BJ (cell line): ENCODE measurements at regions not wholly inside any gene's neighbourhood (a gene's known extent, or its start where the extent isn't known, plus 50 kb on each side); places are given as distances from the start of the nearest gene placed in this dataset.

Experiments used
- CTCF ChIA-PET: fragments of 350-600 bp; formaldehyde crosslinking; extraction: SDS; loops from one replicate; lab custom pipeline; 2021; ENCODE audit warnings: antibody characterized with exemption, inconsistent platforms; lab: Yijun Ruan, JAX
- POLR2A ChIA-PET: fragments of 300-600 bp; sonication (Branson Sonifier 250); formaldehyde crosslinking; extraction: SDS; loops from one replicate; lab custom pipeline; 2021; ENCODE audit warnings: antibody characterized with exemption; lab: Charles Lee
- DNase-seq: peaks from one replicate; pipeline ENCODE4 v3.0.0-alpha.2; 2011; ENCODE audit warnings: low read depth
- H3K27me3 ChIP-seq: 2 replicates; pipeline ENCODE4 v1.6.0; 2011; ENCODE audit warnings: low read length; ENCODE audit not compliant: control insufficient read depth, insufficient read depth
- H3K36me3 ChIP-seq: 2 replicates; pipeline ENCODE4 v1.5.1; 2011; ENCODE audit warnings: low read length; ENCODE audit not compliant: control insufficient read depth, insufficient read depth
- H3K4me3 ChIP-seq: 2 replicates; pipeline ENCODE4 v1.5.1; 2011; ENCODE audit warnings: low read depth, mild to moderate bottlenecking, control low read depth, low read length
- TF ChIP-seq, protein P1 (sequence below): IDR thresholded peaks from 2 replicates; pipeline ENCODE4 v1.5.1; 2011; ENCODE audit warnings: low read depth, mild to moderate bottlenecking, control low read depth, inconsistent platforms, low read length, moderate library complexity; ENCODE audit not compliant: insufficient read depth

DNA sequence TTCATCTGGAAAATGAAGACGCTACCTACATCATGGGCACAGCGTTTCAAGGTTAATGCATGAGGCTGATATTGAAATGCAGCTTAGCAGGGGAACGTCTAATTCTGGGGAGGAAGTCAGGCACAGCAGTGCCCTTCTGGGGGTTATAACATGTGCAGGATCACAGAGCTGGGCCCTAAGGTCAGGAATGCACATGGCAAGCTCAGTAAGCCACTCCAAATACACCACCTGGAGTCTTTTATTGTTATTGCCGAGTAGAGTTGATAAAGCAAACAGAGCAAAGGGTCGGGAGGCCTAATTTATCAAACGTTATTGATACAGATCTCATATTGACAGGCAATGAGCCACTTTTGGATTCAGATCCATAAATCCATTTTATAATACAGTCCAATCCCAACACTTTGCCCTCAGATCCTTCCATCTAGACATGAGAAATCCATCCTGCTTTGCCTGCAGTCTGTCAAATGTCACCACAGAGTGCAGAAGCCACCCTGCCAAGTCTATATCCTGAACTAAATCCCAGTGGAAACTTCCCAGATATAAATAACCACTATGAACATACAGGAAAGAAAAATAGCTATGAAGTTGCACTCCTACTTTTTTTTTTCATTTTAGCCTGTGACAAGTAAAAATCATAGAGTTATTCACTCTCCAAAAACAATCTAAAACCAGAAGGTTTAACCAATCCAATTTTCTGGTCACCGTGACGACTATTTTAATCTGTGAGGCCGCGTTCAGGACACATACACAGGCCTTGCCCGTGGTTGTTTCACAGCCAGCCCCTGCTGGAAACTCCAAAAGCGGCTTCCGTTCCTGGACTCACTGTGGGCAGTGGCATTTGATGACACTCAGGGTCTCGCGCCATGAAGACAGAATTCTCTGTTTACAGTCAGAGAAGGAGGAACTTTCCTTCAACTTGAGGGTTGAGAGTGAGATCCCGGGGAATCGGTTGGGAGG lies 335.4 kb downstream of the DHX15 start:
- Histone ChIP-seq H3K27me3 (peaks cover 1% of the 10 kb centered on the region; the same call in 1 of the 2 replicates), H3K36me3 (no peaks in the 10 kb centered on the region), H3K4me3 (no peak overlapping the region)
- TF ChIP-seq, protein P1, sequence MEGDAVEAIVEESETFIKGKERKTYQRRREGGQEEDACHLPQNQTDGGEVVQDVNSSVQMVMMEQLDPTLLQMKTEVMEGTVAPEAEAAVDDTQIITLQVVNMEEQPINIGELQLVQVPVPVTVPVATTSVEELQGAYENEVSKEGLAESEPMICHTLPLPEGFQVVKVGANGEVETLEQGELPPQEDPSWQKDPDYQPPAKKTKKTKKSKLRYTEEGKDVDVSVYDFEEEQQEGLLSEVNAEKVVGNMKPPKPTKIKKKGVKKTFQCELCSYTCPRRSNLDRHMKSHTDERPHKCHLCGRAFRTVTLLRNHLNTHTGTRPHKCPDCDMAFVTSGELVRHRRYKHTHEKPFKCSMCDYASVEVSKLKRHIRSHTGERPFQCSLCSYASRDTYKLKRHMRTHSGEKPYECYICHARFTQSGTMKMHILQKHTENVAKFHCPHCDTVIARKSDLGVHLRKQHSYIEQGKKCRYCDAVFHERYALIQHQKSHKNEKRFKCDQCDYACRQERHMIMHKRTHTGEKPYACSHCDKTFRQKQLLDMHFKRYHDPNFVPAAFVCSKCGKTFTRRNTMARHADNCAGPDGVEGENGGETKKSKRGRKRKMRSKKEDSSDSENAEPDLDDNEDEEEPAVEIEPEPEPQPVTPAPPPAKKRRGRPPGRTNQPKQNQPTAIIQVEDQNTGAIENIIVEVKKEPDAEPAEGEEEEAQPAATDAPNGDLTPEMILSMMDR = no peak
- CTCF ChIA-PET = interaction anchor here (0.8 kb wide), 1 partner anchor 10 kb away, joined by 3 read pairs; no protein-coding TSS in a partner anchor
- POLR2A ChIA-PET = no interaction called here
- DNase-seq = no peak

DNA sequence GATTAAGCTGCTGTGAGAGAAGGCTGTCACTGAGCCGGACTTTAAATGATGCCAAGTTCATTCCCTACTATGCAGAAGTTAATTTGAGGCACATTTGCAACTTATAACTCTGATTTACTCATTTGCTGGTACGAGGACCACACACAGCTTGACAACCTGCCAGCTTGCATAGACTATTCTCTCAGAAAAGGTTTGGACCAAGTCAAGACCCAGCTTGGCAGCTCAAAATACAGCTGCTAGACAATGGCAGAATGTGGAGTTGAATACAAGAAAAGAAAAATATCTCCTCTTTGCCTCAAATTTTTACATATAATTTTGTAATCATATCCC lies 338.9 kb downstream of the DHX15 start:
- TF ChIP-seq, protein P1 = no peak
- POLR2A ChIA-PET = no interaction called here
- CTCF ChIA-PET = no interaction called here
- H3K27me3 ChIP-seq = peaks cover 1% of the 10 kb centered on the region; the same call in 1 of the 2 replicates
- no peaks in the 10 kb centered on the region for H3K36me3 ChIP-seq
- no peak for DNase-seq
- no peak overlapping the region for H3K4me3 ChIP-seq

DNA sequence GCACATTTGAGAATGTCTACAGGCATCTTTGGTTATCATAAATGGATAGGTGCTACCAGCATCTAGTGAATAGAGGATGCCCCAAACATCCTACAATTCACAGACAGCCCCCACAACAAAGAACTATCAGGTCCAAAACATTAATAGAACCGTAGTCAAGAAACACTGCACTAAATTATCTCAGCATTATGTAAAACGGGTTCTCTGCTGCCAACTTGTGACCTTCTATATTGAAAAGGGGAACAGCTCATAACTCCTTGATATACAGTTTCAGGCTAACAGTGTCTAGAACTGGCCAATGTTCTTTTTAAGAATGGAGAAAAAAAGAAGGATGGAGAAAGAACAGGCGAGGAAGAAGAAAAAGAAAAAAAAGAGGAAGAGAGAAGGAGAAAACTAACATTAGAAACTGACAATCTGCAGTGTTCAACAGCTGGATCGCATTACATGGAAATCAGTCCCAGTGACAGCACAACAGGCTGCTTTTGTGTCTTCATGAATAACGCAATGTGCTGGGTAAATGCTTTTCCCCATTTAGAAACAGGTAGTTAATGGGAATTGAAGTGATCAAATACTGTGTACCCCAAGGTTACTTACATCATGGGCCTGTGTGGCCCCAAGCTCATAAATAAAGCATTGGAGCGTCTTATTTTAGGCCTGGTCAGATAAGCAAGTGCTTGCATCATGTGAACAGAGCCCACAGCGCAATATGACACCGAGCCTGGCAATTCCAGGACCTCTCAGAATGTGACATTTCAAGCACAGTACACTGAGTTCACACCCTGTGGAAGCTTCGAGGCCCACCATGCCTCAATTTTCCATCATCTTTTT lies 339.5 kb downstream of the DHX15 start:
- Histone ChIP-seq H3K4me3 (no peak overlapping the region), H3K36me3 (no peaks in the 10 kb centered on the region), H3K27me3 (peaks cover 1% of the 10 kb centered on the region; the same call in 1 of the 2 replicates)
- TF ChIP-seq, protein P1 = no peak
- ChIA-PET CTCF (no interaction called here), POLR2A (no interaction called here)
- no peak for DNase-seq

DNA sequence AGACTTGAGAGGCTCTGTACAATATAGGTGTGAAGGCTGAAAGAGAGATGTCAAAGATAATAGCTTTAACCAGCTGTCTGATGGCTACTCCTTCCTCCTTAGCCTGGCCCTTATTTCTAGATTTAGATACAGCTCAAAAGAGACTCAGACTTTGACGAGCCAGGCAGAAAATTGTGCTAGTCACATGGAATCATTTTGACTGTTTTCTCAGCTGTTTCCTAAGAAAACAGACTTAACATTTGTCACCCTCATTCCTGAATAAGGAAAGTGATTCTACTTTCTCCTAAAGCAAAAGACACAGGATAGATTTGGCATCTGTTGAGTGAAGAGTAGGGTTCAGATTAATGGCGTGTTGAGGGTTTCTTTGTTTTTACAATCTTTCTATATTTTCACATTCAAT lies 340.7 kb downstream of the DHX15 start:
- no peak overlapping the region for H3K4me3 ChIP-seq
- TF ChIP-seq, protein P1 = no peak
- no peaks in the 10 kb centered on the region for H3K36me3 ChIP-seq
- ChIA-PET POLR2A (no interaction called here), CTCF (interaction anchor here (1.1 kb wide), 1 partner anchor 310 kb away, joined by 3 read pairs; no protein-coding TSS in a partner anchor)
- no peak for DNase-seq
- peaks cover 1% of the 10 kb centered on the region; the same call in 1 of the 2 replicates for H3K27me3 ChIP-seq

DNA sequence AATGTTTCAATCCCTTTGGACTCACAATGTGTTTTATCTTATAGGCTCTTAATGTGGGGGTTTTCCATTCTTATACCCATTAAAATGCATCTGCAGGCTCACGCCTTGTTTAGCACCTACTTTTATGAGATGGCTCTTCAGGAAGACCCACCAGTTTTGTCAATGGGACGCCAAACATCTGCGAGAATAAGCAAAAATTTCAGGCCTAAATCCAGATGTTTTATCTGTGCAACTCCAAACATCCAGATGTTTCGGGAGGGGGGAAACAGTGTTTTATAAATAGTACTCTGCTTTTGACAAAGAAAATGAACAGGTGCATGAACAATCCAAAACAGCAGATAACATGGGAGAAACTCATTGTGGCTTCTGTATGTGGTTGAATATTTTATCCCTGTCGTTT lies 342.8 kb downstream of the DHX15 start:
- ChIA-PET CTCF (interaction anchor here (0.6 kb wide), 1 partner anchor 32 kb away, joined by 5 read pairs; no protein-coding TSS in a partner anchor), POLR2A (no interaction called here)
- no peaks in the 10 kb centered on the region for H3K36me3 ChIP-seq
- DNase-seq = no peak
- H3K4me3 ChIP-seq = no peak overlapping the region
- TF ChIP-seq, protein P1 = no peak
- H3K27me3 ChIP-seq = peaks cover 1% of the 10 kb centered on the region; the same call in 1 of the 2 replicates
